WI38 (cell line): ENCODE measurements at regions not wholly inside any gene's neighbourhood (a gene's known extent, or its start where the extent isn't known, plus 50 kb on each side); places are given as distances from the start of the nearest gene placed in this dataset.

Experiments
- H3K4me3 ChIP-seq: 2 replicates; pipeline ENCODE4 v1.5.1; 2011; ENCODE audit warnings: low read depth, mild to moderate bottlenecking, control low read depth, low read length
- TF ChIP-seq, protein P1 (sequence below): IDR thresholded peaks from 2 replicates; pipeline ENCODE4 v1.5.1; 2012; ENCODE audit warnings: low read depth, mild to moderate bottlenecking, control low read depth, low read length

DNA sequence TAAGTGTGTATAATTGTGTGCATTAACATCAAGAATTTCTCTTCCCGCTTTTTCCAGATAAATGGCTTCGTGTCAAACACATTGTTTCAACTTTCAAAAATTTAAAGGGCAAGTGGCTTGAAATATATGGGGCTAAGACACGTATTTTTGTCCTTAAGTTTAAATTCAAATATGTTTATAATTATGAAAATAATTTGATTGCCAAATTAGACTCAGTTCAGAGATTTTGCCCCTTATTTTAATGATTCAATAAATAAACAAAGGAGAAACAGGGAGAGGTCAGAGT lies 1159.2 kb upstream of the MIR17HG start:
- TF ChIP-seq, protein P1, sequence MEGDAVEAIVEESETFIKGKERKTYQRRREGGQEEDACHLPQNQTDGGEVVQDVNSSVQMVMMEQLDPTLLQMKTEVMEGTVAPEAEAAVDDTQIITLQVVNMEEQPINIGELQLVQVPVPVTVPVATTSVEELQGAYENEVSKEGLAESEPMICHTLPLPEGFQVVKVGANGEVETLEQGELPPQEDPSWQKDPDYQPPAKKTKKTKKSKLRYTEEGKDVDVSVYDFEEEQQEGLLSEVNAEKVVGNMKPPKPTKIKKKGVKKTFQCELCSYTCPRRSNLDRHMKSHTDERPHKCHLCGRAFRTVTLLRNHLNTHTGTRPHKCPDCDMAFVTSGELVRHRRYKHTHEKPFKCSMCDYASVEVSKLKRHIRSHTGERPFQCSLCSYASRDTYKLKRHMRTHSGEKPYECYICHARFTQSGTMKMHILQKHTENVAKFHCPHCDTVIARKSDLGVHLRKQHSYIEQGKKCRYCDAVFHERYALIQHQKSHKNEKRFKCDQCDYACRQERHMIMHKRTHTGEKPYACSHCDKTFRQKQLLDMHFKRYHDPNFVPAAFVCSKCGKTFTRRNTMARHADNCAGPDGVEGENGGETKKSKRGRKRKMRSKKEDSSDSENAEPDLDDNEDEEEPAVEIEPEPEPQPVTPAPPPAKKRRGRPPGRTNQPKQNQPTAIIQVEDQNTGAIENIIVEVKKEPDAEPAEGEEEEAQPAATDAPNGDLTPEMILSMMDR, result no peak

DNA sequence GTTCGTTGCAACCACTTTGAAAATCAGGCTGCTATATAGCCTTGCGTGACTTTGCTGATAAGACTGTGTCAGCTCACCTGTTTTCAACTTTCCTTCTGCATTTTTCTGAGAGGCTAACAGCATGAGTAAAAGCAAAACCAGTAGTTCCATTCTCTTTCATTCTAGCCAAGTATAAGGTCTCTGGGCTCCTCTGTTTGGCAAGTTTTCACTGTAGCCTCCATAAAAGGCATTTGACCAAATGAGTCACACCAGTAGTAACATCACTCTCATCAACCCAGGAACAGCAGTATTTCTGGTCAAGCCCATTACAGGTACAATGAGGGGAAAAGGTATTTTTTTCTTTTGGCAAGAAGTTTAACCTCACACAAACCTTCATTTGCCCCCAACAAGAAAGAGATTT lies 1149.8 kb upstream of the MIR17HG start:
- H3K4me3 ChIP-seq, result no peak overlapping the region
- TF ChIP-seq, protein P1, result no peak

More for the DNA sequence above, 1159.2 kb upstream of the MIR17HG start:
- no peak overlapping the region for H3K4me3 ChIP-seq

DNA sequence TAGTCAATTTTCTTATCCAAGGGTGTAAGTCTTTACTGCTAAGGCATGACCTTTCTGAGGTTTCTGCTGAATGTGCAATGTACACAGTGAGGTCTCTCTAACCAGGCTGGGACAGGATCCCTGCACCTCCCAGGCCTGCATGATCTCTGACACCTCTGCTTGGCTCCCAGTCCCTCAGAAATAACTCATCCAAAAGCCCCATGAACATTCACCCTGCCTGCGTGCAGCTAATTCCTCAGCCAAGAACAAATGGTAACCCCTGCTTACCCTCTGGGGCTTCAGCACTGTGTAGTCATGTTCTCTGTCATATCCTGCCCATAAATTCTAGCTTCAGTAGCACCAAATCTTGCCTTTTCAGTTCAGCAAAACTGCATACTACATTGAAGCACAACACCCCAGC lies 1146.3 kb upstream of the MIR17HG start:
- no peak overlapping the region for H3K4me3 ChIP-seq
- TF ChIP-seq, protein P1, result no peak

DNA sequence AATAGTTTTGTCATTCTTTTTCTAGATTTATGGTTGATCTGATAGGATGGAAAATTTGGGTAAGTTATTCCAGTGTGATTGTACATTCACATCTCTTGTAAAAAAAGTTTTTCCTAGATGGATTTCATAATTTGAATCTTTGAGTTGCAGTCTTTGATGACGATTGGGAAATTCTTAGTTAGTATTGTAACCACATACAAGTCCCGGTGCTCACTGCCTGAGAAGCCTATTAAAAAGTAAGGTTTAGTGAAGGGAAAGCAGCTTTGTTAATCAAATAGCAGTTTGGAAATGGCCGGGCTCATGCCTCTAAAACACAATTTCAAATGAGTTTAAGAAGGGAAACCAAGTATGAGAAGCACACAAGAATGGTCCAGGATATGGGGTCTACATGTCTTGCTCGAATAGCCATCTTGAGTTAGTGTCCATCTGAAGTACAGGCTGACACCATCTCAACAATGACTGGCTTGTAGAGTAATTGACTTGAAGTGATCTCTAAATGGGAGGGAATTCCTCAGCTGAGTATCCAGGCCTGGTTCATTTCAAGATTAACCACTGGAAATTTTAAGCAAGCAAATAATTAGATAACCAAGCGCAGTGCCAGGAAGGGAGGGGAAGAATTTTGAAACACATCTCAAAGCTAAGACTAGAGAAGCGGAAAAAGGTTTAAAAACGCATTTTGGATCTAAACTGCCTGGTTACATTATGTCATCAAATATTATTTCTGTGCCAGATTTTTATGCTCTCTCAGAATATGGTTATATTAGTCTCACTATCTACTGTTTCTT lies 1145.6 kb upstream of the MIR17HG start:
- TF ChIP-seq, protein P1, result no peak
- no peak overlapping the region for H3K4me3 ChIP-seq

DNA sequence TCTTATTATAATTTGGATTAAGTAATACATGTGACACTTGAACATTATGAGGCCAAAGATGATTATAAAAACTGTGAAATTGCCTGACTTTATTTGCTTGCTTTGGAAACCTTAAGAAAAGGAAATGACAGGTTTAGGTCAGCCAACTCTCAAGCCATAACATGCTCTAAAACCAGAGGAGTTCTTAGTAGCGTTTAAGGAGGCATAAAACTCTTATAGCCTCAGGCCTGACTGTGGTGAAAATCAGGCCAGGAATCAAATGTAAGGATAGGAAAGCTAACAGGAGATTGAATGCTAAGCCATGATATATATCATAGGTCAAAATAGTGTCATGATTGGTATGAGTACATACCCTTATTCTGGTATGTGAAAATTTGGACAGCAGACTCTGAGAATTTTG lies 1142.4 kb upstream of the MIR17HG start:
- H3K4me3 ChIP-seq, result no peak overlapping the region
- TF ChIP-seq, protein P1, result no peak

DNA sequence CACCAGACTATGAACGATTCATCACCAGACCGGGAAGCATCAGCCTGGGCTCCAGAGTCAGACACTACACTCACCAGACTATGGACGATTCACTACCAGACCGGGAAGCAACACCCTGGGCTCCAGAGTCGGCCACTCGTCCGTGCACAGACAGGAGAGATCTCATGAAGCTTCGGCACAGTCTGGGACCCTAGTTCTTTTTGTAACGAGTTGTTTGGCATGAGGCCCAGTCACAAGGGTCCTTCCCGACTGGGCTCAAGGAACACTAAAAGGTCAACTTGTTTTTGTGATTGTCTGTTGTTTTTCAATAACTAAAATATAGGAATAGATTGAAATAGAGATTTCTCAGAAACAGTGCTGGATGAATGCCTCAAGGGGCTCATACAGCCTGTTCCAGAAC lies 1141.6 kb upstream of the MIR17HG start:
- H3K4me3 ChIP-seq, result no peak overlapping the region
- TF ChIP-seq, protein P1, result no peak

DNA sequence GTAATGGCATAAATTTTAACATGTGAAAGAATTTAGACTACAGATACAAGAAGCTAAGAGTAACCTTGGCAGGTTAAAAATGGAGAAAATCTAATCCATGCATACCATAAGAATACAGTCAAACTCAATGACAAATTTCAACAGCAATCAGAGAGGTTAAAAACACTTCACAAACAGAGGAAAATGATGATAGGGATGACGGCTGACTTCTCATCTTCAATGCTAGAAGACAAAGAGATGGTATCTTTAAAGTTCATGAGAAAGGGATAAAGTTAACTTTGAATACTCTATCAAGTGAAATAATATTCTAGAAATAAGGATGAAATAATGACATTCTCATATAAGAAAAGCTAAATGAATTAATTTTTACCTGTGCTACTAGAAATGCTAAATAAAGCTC lies 1130.2 kb upstream of the MIR17HG start:
- TF ChIP-seq, protein P1, result no peak
- H3K4me3 ChIP-seq, result no peak overlapping the region
